K562 (cell line): ENCODE measurements at regions not wholly inside any gene's neighbourhood (a gene's known extent, or its start where the extent isn't known, plus 50 kb on each side); places are given as distances from the start of the nearest gene placed in this dataset.

Experiments used
- ATAC-seq: fragments of 200-7000 bp; cut with Tn5 transposase; 3 replicates; pipeline ENCODE4 v1.9.1; 2020; ENCODE audit warnings: moderate library complexity
- BruUV-seq: library from RNA; stranded (reverse); fragments of 400-500 nt; replicated peaks from 2 replicates; lab custom pipeline; 2021; lab: Mats Ljungman, UMichigan
- CTCF ChIA-PET: fragments of 300-600 bp; formaldehyde crosslinking; extraction: SDS; loops from one replicate; lab custom pipeline; 2021; ENCODE audit warnings: low intra/inter-chr PET ratio; lab: Yijun Ruan, JAX
- POLR2A ChIA-PET: fragments of 300-600, 350-650 bp; sonication (Branson Sonifier 250); formaldehyde crosslinking; extraction: SDS; loops from one replicate; lab custom pipeline; 2021; ENCODE audit warnings: antibody characterized with exemption, inconsistent platforms; lab: Yijun Ruan, JAX
- DNase-seq, 4 experiments: peaks; one replicate each; pipeline versions ENCODE4 v3.0.0 to v3.0.0-alpha.2; 2011 to 2018; ENCODE audit warnings: low spot score in 3 of 4, mixed read lengths in 3 of 4; ENCODE audit errors: extremely low read depth in 1 of 4
- FAIRE-seq: peaks from 2 replicates; lab custom pipeline; 2011; peaks lifted over from hg19 to GRCh38; lab: Jason Lieb, UNC
- H2AFZ ChIP-seq: 2 replicates; pipeline ENCODE4 v1.6.0; 2011; ENCODE audit warnings: low read depth, low read length, control low read depth, inconsistent platforms
- H3K27ac ChIP-seq: fragments of 200-600 bp; 3 replicates; pipeline ENCODE4 v1.8.0; 2011; ENCODE audit warnings: low read depth, mild to moderate bottlenecking, control low read depth, inconsistent platforms, low read length, moderate library complexity, mixed read lengths; ENCODE audit errors: extremely low read depth
- H3K27me3 ChIP-seq, 2 experiments: fragments of 300-600 bp in 1 of 2; 2 replicates in 1 of 2; 3 replicates in 1 of 2; pipeline versions ENCODE4 v1.6.0 to v1.8.0; 2011; ENCODE audit warnings: inconsistent platforms in 2 of 2, low read length in 2 of 2, mild to moderate bottlenecking in 1 of 2, mixed read lengths in 1 of 2, moderate library complexity in 1 of 2; ENCODE audit not compliant: control insufficient read depth in 2 of 2, insufficient read depth in 2 of 2
- H3K36me3 ChIP-seq: fragments of 300-600 bp; 3 replicates; pipeline ENCODE4 v1.8.0; 2011; ENCODE audit warnings: mild to moderate bottlenecking, low read length, inconsistent platforms; ENCODE audit not compliant: control insufficient read depth, insufficient read depth
- H3K4me1 ChIP-seq, 2 experiments: fragments of 200-600 bp in 1 of 2; replicated peaks in 1 of 2; 2 replicates in 1 of 2; 3 replicates in 1 of 2; pipeline versions ENCODE4 v1.5.1 to v1.8.0; 2011; ENCODE audit warnings: inconsistent platforms in 2 of 2, low read length in 2 of 2, mild to moderate bottlenecking in 1 of 2, mixed read lengths in 1 of 2, moderate library complexity in 1 of 2; ENCODE audit not compliant: control insufficient read depth in 2 of 2, insufficient read depth in 2 of 2
- H3K4me2 ChIP-seq: 2 replicates; pipeline ENCODE4 v1.6.1; 2011; ENCODE audit warnings: low read length, control low read depth, inconsistent platforms, mixed read lengths; ENCODE audit not compliant: insufficient read depth
- H3K4me3 ChIP-seq: fragments of 200-600 bp; sonication (generic), shearing (Covaris generic); 2 replicates; pipeline ENCODE4 v1.5.1; 2016; ENCODE audit warnings: control low read depth, inconsistent platforms
- H3K79me2 ChIP-seq: fragments of 200-600 bp; 3 replicates; pipeline ENCODE4 v1.8.0; 2011; ENCODE audit warnings: low read length, inconsistent platforms; ENCODE audit not compliant: control insufficient read depth, insufficient read depth
- H3K9ac ChIP-seq, 2 experiments: 2 replicates each; pipeline versions ENCODE4 v1.6.0 to v1.6.1; 2011; ENCODE audit warnings: low read depth in 2 of 2, low read length in 2 of 2, control low read depth in 1 of 2, inconsistent platforms in 1 of 2, mild to moderate bottlenecking in 1 of 2, mixed read lengths in 1 of 2; ENCODE audit not compliant: insufficient read depth in 1 of 2
- H3K9me1 ChIP-seq: one replicate; pipeline ENCODE4 v1.6.0; 2011; ENCODE audit warnings: inconsistent platforms, mild to moderate bottlenecking, low read length, moderate library complexity; ENCODE audit not compliant: control insufficient read depth, insufficient read depth
- H3K9me3 ChIP-seq: replicated peaks from 2 replicates; pipeline ENCODE4 v1.5.1; 2011; ENCODE audit warnings: low read depth, low read length, inconsistent platforms; ENCODE audit not compliant: control insufficient read depth, insufficient read depth
- H4K20me1 ChIP-seq: replicated peaks from 2 replicates; pipeline ENCODE4 v1.6.1; 2011; ENCODE audit warnings: low read length, inconsistent platforms, mixed read lengths; ENCODE audit not compliant: control insufficient read depth, insufficient read depth
- ATF3 ChIP-seq, 2 experiments: fragments of 450-650 bp in 1 of 2; sonication (generic) in 1 of 2; formaldehyde crosslinking in 1 of 2; IDR thresholded peaks in 1 of 2; conservative IDR thresholded peaks in 1 of 2; 2 replicates each; pipeline versions ENCODE4 v1.6.1 to v1.8.1; 2016 to 2023; ENCODE audit warnings: mild to moderate bottlenecking in 2 of 2, moderate library complexity in 2 of 2, inconsistent platforms in 1 of 2, missing genetic modification reagents in 1 of 2
- CHAMP1 ChIP-seq: fragments of 450-650 bp; IDR thresholded peaks from 2 replicates; pipeline ENCODE4 v1.6.1; 2016; ENCODE audit warnings: mild to moderate bottlenecking
- ESRRA ChIP-seq: fragments of 450-650 bp; IDR thresholded peaks from 2 replicates; pipeline ENCODE4 v1.6.1; 2014; ENCODE audit warnings: low read depth, mild to moderate bottlenecking, moderate library complexity, borderline replicate concordance
- HLTF ChIP-seq: fragments of 450-650 bp; IDR thresholded peaks from 2 replicates; pipeline ENCODE4 v1.6.1; 2016
- MCM7 ChIP-seq, 2 experiments: fragments of 450-650 bp; IDR thresholded peaks; 2 replicates each; pipeline ENCODE4 v1.6.1; 2016 to 2018
- MIER1 ChIP-seq: fragments of 450-650 bp; IDR thresholded peaks from 2 replicates; pipeline ENCODE4 v1.6.1; 2016; ENCODE audit warnings: antibody characterized with exemption, mild to moderate bottlenecking, low read depth
- PCBP1 ChIP-seq: fragments of 200-400 bp; formaldehyde crosslinking; IDR thresholded peaks from 2 replicates; pipeline ENCODE4 v1.6.1; 2018; ENCODE audit warnings: mild to moderate bottlenecking, low read depth, low read length; ENCODE audit not compliant: poor library complexity, severe bottlenecking
- SMAD2 ChIP-seq: fragments of 150-350 bp; IDR thresholded peaks from 2 replicates; pipeline ENCODE4 v1.6.1; 2014; ENCODE audit warnings: low read depth, mild to moderate bottlenecking, low read length
- SP1 ChIP-seq: sonication (generic); formaldehyde crosslinking; IDR thresholded peaks from 2 replicates; pipeline ENCODE4 v1.8.1; 2022; ENCODE audit warnings: mild to moderate bottlenecking, missing genetic modification reagents
- SP2 ChIP-seq: IDR thresholded peaks from 2 replicates; pipeline ENCODE4 v1.6.1; 2011; ENCODE audit warnings: mild to moderate bottlenecking, low read depth, low read length, moderate library complexity; ENCODE audit not compliant: poor library complexity, severe bottlenecking; ENCODE audit errors: extremely low read depth
- STAT5A ChIP-seq: IDR thresholded peaks from 2 replicates; pipeline ENCODE4 v1.6.1; 2012; ENCODE audit warnings: low read length, inconsistent platforms, borderline replicate concordance
- XRCC4 ChIP-seq: IDR thresholded peaks from one replicate; pipeline ENCODE4 v1.6.1; 2011; ENCODE audit not compliant: insufficient read depth, insufficient read length; ENCODE audit errors: extremely low read depth
- ZNF507 ChIP-seq: conservative IDR thresholded peaks from 2 replicates; pipeline ENCODE4 v1.6.1; 2017; ENCODE audit warnings: missing genetic modification characterization, missing compliant biosample characterization
- ZNF766 ChIP-seq: fragments of 200-800 bp; sonication (Bioruptor generic); conservative IDR thresholded peaks from 2 replicates; pipeline ENCODE4 v1.6.1; 2016; ENCODE audit warnings: missing genetic modification characterization, missing compliant biosample characterization
- WGBS: fragments of 100-300 bp; shearing (Covaris generic); methylation state at CpG from one replicate; pipeline ENCODE4 v1.1.6; 2016; ENCODE audit warnings: low coverage, mixed read lengths; ENCODE audit not compliant: insufficient coverage; ENCODE audit errors: missing lambda C conversion rate; 5-methylcytosine and 5-hydroxymethylcytosine counted together
- in situ Hi-C: fragments of 300-500 bp; cut with MboI; formaldehyde crosslinking; loops from 4 replicates; pipeline ENCODE4 v1.15.0; 2018; ENCODE audit warnings: inconsistent platforms, mixed read lengths
- intact Hi-C: fragments of 100-400 bp; cut with micrococcal nuclease; formaldehyde crosslinking; loops from 2 replicates; pipeline ENCODE4 v1.14.2; 2022

GRCh38 chr6:155970876-155971708 is 515.5 kb upstream of the NOX3 start:
- 1% methylated on average over 7 of the region's 7 CpGs for WGBS
- ChIA-PET CTCF (no interaction called here), POLR2A (no interaction called here)
- no peaks in the 10 kb centered on the region for H3K79me2 ChIP-seq
- H2AFZ ChIP-seq: no peak overlapping the region
- in situ Hi-C loops: no loop called here
- no peak for DNase-seq
- no peaks in the 10 kb centered on the region for H3K4me1 ChIP-seq
- no peaks in the 10 kb centered on the region for H3K9me3 ChIP-seq
- intact Hi-C loops: no loop called here
- no peak for FAIRE-seq
- no peaks in the 10 kb centered on the region for H4K20me1 ChIP-seq
- H3K27ac ChIP-seq: no peak overlapping the region
- no TSS peak for BruUV-seq
- H3K27me3 ChIP-seq: no peaks in the 10 kb centered on the region
- H3K36me3 ChIP-seq: no peaks in the 10 kb centered on the region
- TF ChIP-seq STAT5A (no peak), SP2 (no peak), SP1 (no peak), CHAMP1 (no peak), ZNF507 (tag) (no peak), PCBP1 (no peak), MIER1 (no peak), MCM7 (IDR thresholded peaks at IDR 0.05) (no peak), SMAD2 (no peak), ATF3 (IDR thresholded peaks at IDR 0.05) (no peak), ATF3 (CRISPR knock-in tag; conservative IDR thresholded peaks at IDR 0.05) (no peak), HLTF (no peak), XRCC4 (no peak), ESRRA (no peak), ZNF766 (CRISPR knock-in tag) (no peak)
- TF ChIP-seq, all 486 proteins: peak for 0
- H3K9me1 ChIP-seq: no peaks in the 10 kb centered on the region
- H3K9ac ChIP-seq: no peak overlapping the region
- no peak overlapping the region for H3K4me3 ChIP-seq
- ATAC-seq: no peak
- no peak overlapping the region for H3K4me2 ChIP-seq
